Left lobe of liver (tissue), 2 donors: ENCODE measurements at regions not wholly inside any gene's neighbourhood (a gene's known extent, or its start where the extent isn't known, plus 50 kb on each side); places are given as distances from the start of the nearest gene placed in this dataset.

Source experiments
- ATAC-seq: fragments of 200-7000 bp; cut with Tn5 transposase; one replicate; pipeline ENCODE4 v1.9.1; 2020; ENCODE audit warnings: mild to moderate bottlenecking, moderate library complexity
- DNase-seq: peaks from one replicate; pipeline ENCODE4 v3.0.0-alpha.2; 2020; ENCODE audit warnings: low spot score
- donor health status: DM: no; HTN: no; CAD: no; lungs with moderate emphysema.
- donor health status: DM: no; HTN: yes; CAD: no.

DNA sequence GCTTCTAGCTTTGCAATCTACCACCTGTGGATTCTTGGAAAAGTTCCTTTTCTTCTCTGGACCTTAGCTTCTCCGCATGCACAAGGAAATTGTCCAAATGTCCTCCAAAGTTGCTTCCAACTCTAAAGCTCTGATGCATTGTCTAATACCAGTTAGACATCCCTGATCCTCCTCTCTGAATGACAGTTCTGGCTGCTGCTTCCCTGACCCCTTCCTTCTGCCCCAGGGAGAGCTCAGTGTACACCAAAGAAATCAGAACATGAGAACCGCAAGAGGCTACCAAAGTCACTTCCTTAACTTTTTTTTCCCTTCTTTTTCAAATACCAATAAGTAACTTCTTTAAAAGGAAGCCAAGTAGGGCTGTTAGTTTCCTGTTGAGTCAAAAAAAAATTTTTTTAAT lies 79.7 kb upstream of the CES5A start:
- DNase-seq (no peak), ATAC-seq (no peak)

GRCh38 chr16:55949518-55949917 lies 74.3 kb upstream of the CES5A start:
- DNase-seq (no peak), ATAC-seq (no peak)

DNA sequence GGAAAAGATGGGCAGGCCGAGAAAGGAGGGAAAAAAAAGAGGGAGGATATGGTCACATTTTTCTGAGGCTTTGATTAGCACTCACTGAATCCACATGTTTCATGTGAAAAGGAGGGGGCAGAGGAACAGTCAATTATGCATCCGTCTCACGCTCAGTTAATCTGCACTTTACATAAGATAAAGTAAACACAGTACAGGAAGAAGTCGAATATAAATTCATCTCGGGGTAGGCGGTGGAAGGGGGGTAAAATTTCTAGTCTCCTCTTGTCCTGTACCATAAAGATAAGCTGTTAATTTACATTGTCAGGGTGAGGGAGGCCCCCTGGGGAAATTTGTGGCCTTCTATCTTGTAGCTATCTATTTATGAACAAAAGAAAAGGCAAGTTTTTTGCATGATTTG lies 73.1 kb upstream of the CES5A start:
- DNase-seq: no peak
- no peak for ATAC-seq

GRCh38 chr16:55947366-55947765 lies 72.2 kb upstream of the CES5A start:
- DNase-seq: no peak
- no peak for ATAC-seq

- DNase-seq (peak; percentile 71), ATAC-seq (peak; percentile 98)
These were observed 69.2 kb upstream of the CES5A start for GRCh38 chr16:55944377-55944802.

- ATAC-seq: no peak
These were observed 68.1 kb upstream of the CES5A start for GRCh38 chr16:55943267-55943666.

GRCh38 chr16:55942821-55943220 lies 67.6 kb upstream of the CES5A start:
- DNase-seq: no peak
- ATAC-seq: no peak

More at GRCh38 chr16:55943267-55943666, 68.1 kb upstream of the CES5A start:
- DNase-seq: no peak

GRCh38 chr16:55941552-55941951 lies 66.4 kb upstream of the CES5A start:
- ATAC-seq (no peak), DNase-seq (no peak)

DNA sequence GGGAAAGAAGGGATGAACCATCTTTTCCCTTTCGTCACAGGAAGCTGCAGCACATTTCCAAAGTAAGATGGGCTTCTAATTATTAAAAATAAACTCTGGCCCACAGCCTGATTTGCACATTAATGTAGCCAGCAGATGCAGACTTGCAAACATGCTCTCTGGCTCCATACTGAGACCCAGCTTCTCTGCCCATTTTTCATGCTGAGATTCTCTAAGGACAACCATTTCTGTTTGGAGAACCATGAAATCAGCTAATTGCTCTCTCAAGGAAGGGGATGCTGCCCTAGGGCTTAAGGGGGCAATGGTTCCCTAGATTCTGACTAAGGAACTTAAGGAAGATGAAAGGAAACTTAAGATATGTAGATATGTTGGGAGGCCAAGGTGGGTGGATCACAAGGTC lies 63.0 kb upstream of the CES5A start:
- DNase-seq: no peak
- ATAC-seq: no peak

DNA sequence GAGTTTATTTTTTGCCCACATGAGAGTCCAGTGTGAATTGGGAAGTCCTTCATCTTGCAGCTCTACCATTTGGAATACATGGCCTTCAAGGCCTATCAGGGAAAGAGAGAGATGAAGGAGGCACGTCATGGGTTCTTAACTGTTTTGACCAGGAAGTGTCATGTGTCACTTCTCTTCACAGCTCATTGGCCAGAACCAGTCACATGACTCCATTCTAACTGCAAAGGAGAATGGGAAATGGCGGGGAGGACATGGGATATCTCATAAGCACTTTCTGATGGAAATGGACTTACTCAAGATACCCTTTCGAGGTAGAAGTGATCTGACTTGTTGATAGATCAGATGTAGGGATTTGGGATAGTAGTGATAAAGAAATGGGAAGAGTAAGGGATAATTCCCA lies 57.9 kb upstream of the CES5A start:
- no peak for ATAC-seq
- no peak for DNase-seq

DNA sequence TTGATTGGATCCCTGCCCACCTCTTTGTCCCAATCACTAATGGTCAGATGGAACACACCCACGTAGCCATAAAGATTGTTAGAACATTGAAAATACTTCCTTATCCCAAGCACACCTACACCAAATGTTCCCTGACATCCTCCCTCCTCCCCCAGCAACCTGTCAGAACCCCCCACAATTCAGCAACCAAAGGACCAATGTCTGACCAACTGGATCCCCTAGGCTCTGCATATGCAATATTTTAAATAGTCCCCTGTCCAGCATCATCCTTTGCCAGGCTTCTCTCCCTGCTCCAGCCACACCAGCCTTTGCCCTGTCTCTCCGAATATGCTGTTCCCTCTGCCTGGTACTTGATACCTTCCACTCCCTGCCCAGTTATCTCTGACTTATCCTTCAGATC lies 54.9 kb upstream of the CES5A start:
- DNase-seq (no peak), ATAC-seq (no peak)

DNA sequence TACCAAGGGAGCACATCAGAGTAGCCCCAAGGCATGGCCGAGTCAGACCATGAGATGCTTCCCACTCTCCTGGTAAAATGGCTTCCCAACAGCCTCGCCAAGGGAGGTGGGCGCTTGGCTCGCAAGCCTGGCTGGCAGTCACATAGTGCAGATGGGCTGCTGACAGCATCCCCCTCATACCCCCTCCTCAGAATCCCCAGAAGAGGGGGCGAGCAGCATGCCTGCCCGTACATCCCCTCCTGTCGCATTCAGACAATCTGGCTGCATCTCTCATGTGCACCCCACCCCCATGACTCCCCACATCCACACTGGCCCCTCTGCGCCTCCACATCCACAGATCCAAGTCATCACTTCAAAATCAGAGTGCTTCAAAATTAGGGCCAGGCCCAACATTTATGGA lies 54.0 kb upstream of the CES5A start:
- ATAC-seq (no peak), DNase-seq (no peak)

DNA sequence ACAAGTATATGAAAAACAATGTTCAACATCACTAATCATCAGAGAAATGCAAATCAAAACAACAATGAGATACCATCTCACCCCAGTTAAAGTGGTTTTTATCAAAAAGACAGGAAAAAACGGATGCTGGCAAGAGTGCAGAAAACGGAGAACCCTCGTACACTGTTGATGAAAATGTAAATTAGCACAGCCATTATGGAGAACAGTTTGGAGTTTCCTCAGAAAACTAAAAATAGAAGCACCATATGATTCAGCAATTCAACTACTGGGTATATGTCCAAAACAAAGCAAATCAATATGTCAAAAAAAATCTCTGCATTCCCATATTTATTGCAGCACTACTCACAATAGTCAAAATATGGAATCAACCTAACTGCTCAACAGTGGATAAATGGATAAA lies 50.1 kb upstream of the CES5A start:
- no peak for DNase-seq

More for the DNA sequence above, 50.1 kb upstream of the CES5A start:
- no peak for ATAC-seq
